Uterus (tissue), 3 donors: ENCODE measurements at regions not wholly inside any gene's neighbourhood (a gene's known extent, or its start where the extent isn't known, plus 50 kb on each side); places are given as distances from the start of the nearest gene placed in this dataset.

Experiments used
- DNase-seq, 2 donors: peaks; one replicate each; pipeline ENCODE4 v3.0.0-alpha.2; 2019 to 2020
- H3K27ac ChIP-seq, 2 donors: fragments of 200-600 bp; sonication (generic); 1 replicate in 1 of 2; 2 replicates in 1 of 2; pipeline ENCODE4 v1.5.1; 2016 to 2018
- H3K27me3 ChIP-seq, 2 donors: fragments of 200-600 bp; sonication (generic); one replicate each; pipeline ENCODE4 v1.5.1; 2018 to 2019; ENCODE audit warnings: control low read depth in 1 of 2
- H3K36me3 ChIP-seq, 2 donors: fragments of 200-600 bp; sonication (generic); one replicate each; pipeline ENCODE4 v1.5.1; 2019; ENCODE audit warnings: control low read depth in 1 of 2
- H3K4me1 ChIP-seq, 2 donors: fragments of 200-600 bp; sonication (generic); one replicate each; pipeline ENCODE4 v1.5.1; 2018 to 2019; ENCODE audit warnings: control low read depth in 1 of 2
- H3K4me3 ChIP-seq, 2 donors: fragments of 200-600 bp; sonication (generic); 1 replicate in 1 of 2; 2 replicates in 1 of 2; pipeline ENCODE4 v1.5.1; 2018 to 2019; ENCODE audit warnings: mild to moderate bottlenecking in 1 of 2
- H3K9me3 ChIP-seq, 2 donors: fragments of 200-600 bp; sonication (generic); one replicate each; pipeline ENCODE4 v1.5.1; 2019; ENCODE audit warnings: control low read depth in 1 of 2
- CTCF ChIP-seq, 4 experiments: fragments of 200-600 bp in 2 of 4; fragments of 450-650 bp in 2 of 4; sonication (generic) in 2 of 4; IDR thresholded peaks; one replicate each; pipeline ENCODE4 v1.5.1; 2016 to 2019; ENCODE audit warnings: antibody characterized with exemption in 4 of 4, mild to moderate bottlenecking in 2 of 4, moderate library complexity in 1 of 4
- POLR2A ChIP-seq, 2 donors: fragments of 450-650 bp; IDR thresholded peaks; one replicate each; pipeline ENCODE4 v1.6.1; 2016; ENCODE audit warnings: antibody characterized with exemption in 2 of 2, mild to moderate bottlenecking in 1 of 2, moderate library complexity in 1 of 2
- intact Hi-C: fragments of 100-400 bp; cut with DNase I; formaldehyde crosslinking; loops from one replicate; pipeline ENCODE4 v1.15.1; 2023; ENCODE audit warnings: low total_unique reads
- donor health status: DM: yes; HTN: yes; CAD: no.

GRCh38 chr5:29150840-29151239 lies 2042.6 kb upstream of the CDH6 start:
- Histone ChIP-seq H3K27ac (no peak overlapping the region), H3K4me1 (no peaks in the 10 kb centered on the region), H3K36me3 (no peaks in the 10 kb centered on the region), H3K4me3 (no peak overlapping the region), H3K9me3 (no peaks in the 10 kb centered on the region), H3K27me3 (no peaks in the 10 kb centered on the region)
- TF ChIP-seq CTCF (IDR thresholded peaks at IDR 0.05) (no peak), POLR2A (IDR thresholded peaks at IDR 0.05) (no peak)
- intact Hi-C loops = no loop called here
- no peak for DNase-seq

GRCh38 chr5:29148581-29148980 lies 2044.9 kb upstream of the CDH6 start:
- no peaks in the 10 kb centered on the region for H3K27me3 ChIP-seq
- no peaks in the 10 kb centered on the region for H3K9me3 ChIP-seq
- no peak overlapping the region for H3K27ac ChIP-seq
- no peaks in the 10 kb centered on the region for H3K36me3 ChIP-seq
- H3K4me1 ChIP-seq = no peaks in the 10 kb centered on the region
- TF ChIP-seq CTCF (IDR thresholded peaks at IDR 0.05) = no peak
- TF ChIP-seq POLR2A (IDR thresholded peaks at IDR 0.05) = no peak
- no peak for DNase-seq
- no peak overlapping the region for H3K4me3 ChIP-seq
- intact Hi-C loops = no loop called here

- H3K9me3 ChIP-seq = no peaks in the 10 kb centered on the region
- no peaks in the 10 kb centered on the region for H3K36me3 ChIP-seq
- H3K27me3 ChIP-seq = no peaks in the 10 kb centered on the region
- TF ChIP-seq CTCF (IDR thresholded peaks at IDR 0.05) (no peak), POLR2A (IDR thresholded peaks at IDR 0.05) (no peak)
- H3K4me1 ChIP-seq = no peaks in the 10 kb centered on the region
- intact Hi-C loops = no loop called here
- H3K27ac ChIP-seq = no peak overlapping the region
- no peak for DNase-seq
- no peak overlapping the region for H3K4me3 ChIP-seq
Observed at GRCh38 chr5:29148073-29148472, 2045.4 kb upstream of the CDH6 start.

GRCh38 chr5:29143266-29143665 lies 2050.2 kb upstream of the CDH6 start:
- H3K36me3 ChIP-seq = no peaks in the 10 kb centered on the region
- H3K27me3 ChIP-seq = no peaks in the 10 kb centered on the region
- DNase-seq = no peak
- no peaks in the 10 kb centered on the region for H3K4me1 ChIP-seq
- no peak overlapping the region for H3K27ac ChIP-seq
- H3K4me3 ChIP-seq = no peak overlapping the region
- no peak for TF ChIP-seq POLR2A (IDR thresholded peaks at IDR 0.05)
- TF ChIP-seq CTCF (IDR thresholded peaks at IDR 0.05) = no peak
- H3K9me3 ChIP-seq = no peaks in the 10 kb centered on the region
- intact Hi-C loops = no loop called here

- DNase-seq = no peak
- no peaks in the 10 kb centered on the region for H3K36me3 ChIP-seq
- intact Hi-C loops = no loop called here
- H3K4me3 ChIP-seq = no peak overlapping the region
- H3K27ac ChIP-seq = no peak overlapping the region
- TF ChIP-seq CTCF (IDR thresholded peaks at IDR 0.05) (no peak), POLR2A (IDR thresholded peaks at IDR 0.05) (no peak)
- H3K27me3 ChIP-seq = no peaks in the 10 kb centered on the region
- H3K9me3 ChIP-seq = no peaks in the 10 kb centered on the region
- no peaks in the 10 kb centered on the region for H3K4me1 ChIP-seq
Observed at GRCh38 chr5:29134418-29134817, 2059.1 kb upstream of the CDH6 start.
